ENCODE measurements at regions not wholly inside any gene's neighbourhood (a gene's known extent, or its start where the extent isn't known, plus 50 kb on each side); places are given as distances from the start of the nearest gene placed in this dataset.
"Not testable (repeated sequence)": the region's sequence is repeated elsewhere in the genome, so short reads cannot be mapped to it uniquely, and the experiment has no call there.

GRCh38 chr3:27779176-27779575, 57.1 kb upstream of the EOMES start:
- DNase-seq (ENCODE audit: low read depth) = no peak

GRCh38 chr3:27789420-27789819, 67.3 kb upstream of the EOMES start:
- DNase-seq (ENCODE audit: low read depth) = no peak

GRCh38 chr3:27791956-27792355, 69.8 kb upstream of the EOMES start:
- DNase-seq (ENCODE audit: low read depth) = no peak

- DNase-seq (ENCODE audit: low read depth) = no peak
Observed at GRCh38 chr3:27792869-27793268, 70.7 kb upstream of the EOMES start.

- no peak for DNase-seq (ENCODE audit: low read depth)
Observed at GRCh38 chr3:27794211-27794610, 72.1 kb upstream of the EOMES start.

- no peak for DNase-seq (ENCODE audit: low read depth)
Observed at GRCh38 chr3:27796365-27796875, 74.3 kb upstream of the EOMES start.

GRCh38 chr3:27797773-27798172, 75.7 kb upstream of the EOMES start:
- no peak for DNase-seq (ENCODE audit: low read depth)

GRCh38 chr3:27800261-27800660, 78.1 kb upstream of the EOMES start:
- DNase-seq (ENCODE audit: low read depth) = no peak

- no peak for DNase-seq (ENCODE audit: low read depth)
Observed at GRCh38 chr3:27802425-27802824, 80.3 kb upstream of the EOMES start.

- no peak for DNase-seq (ENCODE audit: low read depth)
Observed at GRCh38 chr3:27802849-27803248, 80.7 kb upstream of the EOMES start.

GRCh38 chr3:27805282-27805681, 83.2 kb upstream of the EOMES start:
- no peak for DNase-seq (ENCODE audit: low read depth)

- DNase-seq (ENCODE audit: low read depth) = no peak
Observed at GRCh38 chr3:27813255-27813654, 91.1 kb upstream of the EOMES start.

GRCh38 chr3:27821609-27822008, 99.5 kb upstream of the EOMES start:
- DNase-seq (ENCODE audit: low read depth) = not testable (repeated sequence)

- no peak for DNase-seq (ENCODE audit: low read depth)
Observed at GRCh38 chr3:27824312-27825200, 102.4 kb upstream of the EOMES start.

- no peak for DNase-seq (ENCODE audit: low read depth)
Observed at GRCh38 chr3:27826448-27826847, 104.3 kb upstream of the EOMES start.

- DNase-seq (ENCODE audit: low read depth) = no peak
Observed at GRCh38 chr3:27827041-27827440, 104.9 kb upstream of the EOMES start.

GRCh38 chr3:27840807-27841594, 118.9 kb upstream of the EOMES start:
- no peak for DNase-seq (ENCODE audit: low read depth)

GRCh38 chr3:27844052-27844675, 122.0 kb upstream of the EOMES start:
- no peak for DNase-seq (ENCODE audit: low read depth)

GRCh38 chr3:27847697-27848096, 125.6 kb upstream of the EOMES start:
- DNase-seq (ENCODE audit: low read depth) = no peak

GRCh38 chr3:27848826-27849225, 126.7 kb upstream of the EOMES start:
- no peak for DNase-seq (ENCODE audit: low read depth)

GRCh38 chr3:27859821-27860220, 137.7 kb upstream of the EOMES start:
- DNase-seq (ENCODE audit: low read depth) = no peak
